HCT116 (cell line): ENCODE measurements at regions not wholly inside any gene's neighbourhood (a gene's known extent, or its start where the extent isn't known, plus 50 kb on each side); places are given as distances from the start of the nearest gene placed in this dataset.

ENCODE experiments used
- ATAC-seq: fragments of 200-7000 bp; cut with Tn5 transposase; 2 replicates; pipeline ENCODE4 v1.9.1; 2020; ENCODE audit warnings: mild to moderate bottlenecking, moderate library complexity
- BruUV-seq: library from RNA; stranded (reverse); fragments of 400-500 nt; replicated peaks from 2 replicates; lab custom pipeline; 2021; lab: Mats Ljungman, UMichigan
- CTCF ChIA-PET: fragments of 300-600 bp; sonication (Branson Sonifier 250); formaldehyde crosslinking; loops from one replicate; lab custom pipeline; 2021; ENCODE audit warnings: antibody characterized with exemption; lab: Charles Lee
- POLR2A ChIA-PET: fragments of 300-600, 350-600 bp; sonication (Branson Sonifier 250); formaldehyde crosslinking; loops from one replicate; lab custom pipeline; 2021; ENCODE audit warnings: antibody characterized with exemption; lab: Charles Lee
- RAD21 ChIA-PET, 2 experiments: fragments of 300-600 bp; sonication (Branson Sonifier 250); formaldehyde crosslinking; loops; one replicate each; lab custom pipeline; 2023; ENCODE audit warnings: low total read pairs in 2 of 2; ENCODE audit not compliant: uncharacterized antibody in 2 of 2, unreplicated experiment in 2 of 2, low non-redundant PET in 1 of 2; lab: Charles Lee
- DNase-seq: peaks from one replicate; pipeline ENCODE4 v3.0.0-alpha.2; 2010; ENCODE audit warnings: low read depth, low spot score
- H2AFZ ChIP-seq: fragments of 200-600 bp; shearing (Covaris generic), sonication (generic); 2 replicates; pipeline ENCODE4 v1.6.1; 2017; ENCODE audit warnings: low read depth, mixed run types, mixed read lengths, antibody characterized with exemption, low read length; ENCODE audit not compliant: poor library complexity, severe bottlenecking
- H3K27ac ChIP-seq: 2 replicates; pipeline ENCODE4 v1.5.1; 2012; ENCODE audit warnings: low read depth, low read length
- H3K27me3 ChIP-seq: fragments of 200-600 bp; sonication (generic); 2 replicates; pipeline ENCODE4 v1.6.1; 2016; ENCODE audit warnings: mixed run types, low read length, mixed read lengths; ENCODE audit not compliant: insufficient read depth
- H3K36me3 ChIP-seq, 2 experiments: fragments of 200-500 bp in 1 of 2; fragments of 200-600 bp in 1 of 2; sonication (Bioruptor generic) in 1 of 2; sonication (generic) in 1 of 2; 2 replicates each; pipeline versions ENCODE4 v1.5.1 to v1.6.1; 2014 to 2016; ENCODE audit warnings: low read length in 2 of 2, inconsistent platforms in 1 of 2, mixed read lengths in 1 of 2, mixed run types in 1 of 2; ENCODE audit not compliant: insufficient read depth in 2 of 2, control insufficient read depth in 1 of 2
- H3K4me1 ChIP-seq, 2 experiments: fragments of 200-600 bp in 1 of 2; sonication (generic) in 1 of 2; 2 replicates each; pipeline versions ENCODE4 v1.5.1 to v1.6.1; 2012 to 2017; ENCODE audit warnings: low read length in 2 of 2, inconsistent platforms in 1 of 2, mild to moderate bottlenecking in 1 of 2, mixed read lengths in 1 of 2, mixed run types in 1 of 2, moderate library complexity in 1 of 2; ENCODE audit not compliant: insufficient read depth in 2 of 2, control insufficient read depth in 1 of 2
- H3K4me2 ChIP-seq: fragments of 200-600 bp; sonication (generic); 2 replicates; pipeline ENCODE4 v1.6.1; 2017; ENCODE audit warnings: mixed run types, low read length, mixed read lengths
- H3K4me3 ChIP-seq, 2 experiments: fragments of 200-600 bp in 1 of 2; sonication (generic) in 1 of 2; replicated peaks in 1 of 2; 2 replicates each; pipeline ENCODE4 v1.5.1; 2011 to 2016; ENCODE audit warnings: low read length in 2 of 2, control low read depth in 1 of 2, low read depth in 1 of 2, mild to moderate bottlenecking in 1 of 2, mixed read lengths in 1 of 2, mixed run types in 1 of 2
- H3K79me2 ChIP-seq: fragments of 200-600 bp; sonication (generic); 2 replicates; pipeline ENCODE4 v1.6.1; 2017; ENCODE audit warnings: mild to moderate bottlenecking, mixed run types, low read length, moderate library complexity, mixed read lengths; ENCODE audit not compliant: insufficient read depth
- H3K9ac ChIP-seq: fragments of 200-600 bp; sonication (generic); 2 replicates; pipeline ENCODE4 v1.6.1; 2016; ENCODE audit warnings: low read length, mixed read lengths
- H3K9me2 ChIP-seq: fragments of 200-600 bp; sonication (generic), shearing (Covaris generic); 2 replicates; pipeline ENCODE4 v1.6.1; 2017; ENCODE audit warnings: mixed run types, mild to moderate bottlenecking, moderate library complexity; ENCODE audit not compliant: insufficient read depth
- H3K9me3 ChIP-seq, 2 experiments: fragments of 200-500 bp in 1 of 2; fragments of 200-600 bp in 1 of 2; sonication (Bioruptor generic) in 1 of 2; sonication (generic) in 1 of 2; 2 replicates each; pipeline ENCODE4 v1.6.1; 2014 to 2017; ENCODE audit warnings: low read length in 2 of 2, mixed read lengths in 2 of 2, inconsistent platforms in 1 of 2, low read depth in 1 of 2, mild to moderate bottlenecking in 1 of 2, mixed run types in 1 of 2, moderate library complexity in 1 of 2; ENCODE audit not compliant: control insufficient read depth in 1 of 2, insufficient read depth in 1 of 2
- H4K20me1 ChIP-seq: fragments of 200-600 bp; sonication (generic), shearing (Covaris generic); 2 replicates; pipeline ENCODE4 v1.6.1; 2017; ENCODE audit warnings: mixed run types, mild to moderate bottlenecking, moderate library complexity; ENCODE audit not compliant: insufficient read depth
- EGR1 ChIP-seq: IDR thresholded peaks from 2 replicates; pipeline ENCODE4 v1.6.1; 2012; ENCODE audit warnings: low read depth
- EZH2 ChIP-seq: fragments of 200-600 bp; sonication (generic); IDR thresholded peaks from 2 replicates; pipeline ENCODE4 v1.6.1; 2017; ENCODE audit warnings: antibody characterized with exemption, mixed run types
- EZH2phosphoT487 ChIP-seq: fragments of 200-600 bp; IDR thresholded peaks from 2 replicates; pipeline ENCODE4 v1.6.1; 2018; ENCODE audit warnings: antibody characterized with exemption, borderline replicate concordance
- JUND ChIP-seq: IDR thresholded peaks from 2 replicates; pipeline ENCODE4 v1.6.1; 2012
- POLR2A ChIP-seq: IDR thresholded peaks from 2 replicates; pipeline ENCODE4 v1.7.0; 2011; ENCODE audit warnings: borderline replicate concordance; ENCODE audit not compliant: insufficient read depth, insufficient read length; ENCODE audit errors: extremely low read depth
- RAD21 ChIP-seq: IDR thresholded peaks from 2 replicates; pipeline ENCODE4 v1.6.1; 2012; ENCODE audit warnings: low read depth, mild to moderate bottlenecking
- TCF7L2 ChIP-seq: IDR thresholded peaks from 2 replicates; pipeline ENCODE4 v1.7.0; 2011; ENCODE audit warnings: borderline replicate concordance, inconsistent platforms; ENCODE audit not compliant: insufficient read depth, insufficient read length; ENCODE audit errors: extremely low read depth
- intact Hi-C: fragments of 100-400 bp; cut with micrococcal nuclease; formaldehyde crosslinking; loops from 2 replicates; pipeline ENCODE4 v1.10.0; 2022
- TF ChIP-seq, protein P1 (sequence below), 3 experiments: fragments of 200-600 bp in 1 of 3; sonication (generic) in 1 of 3; IDR thresholded peaks in 2 of 3; conservative IDR thresholded peaks in 1 of 3; 2 replicates each; pipeline ENCODE4 v1.5.1; 2012 to 2017; ENCODE audit warnings: low read depth in 2 of 3, low read length in 2 of 3, antibody characterized with exemption in 1 of 3, borderline replicate concordance in 1 of 3, control low read depth in 1 of 3, mild to moderate bottlenecking in 1 of 3, mixed read lengths in 1 of 3, mixed run types in 1 of 3, moderate library complexity in 1 of 3; ENCODE audit not compliant: insufficient read depth in 1 of 3
- TF ChIP-seq, protein P2 (sequence below): IDR thresholded peaks from 2 replicates; pipeline ENCODE4 v1.6.1; 2012; ENCODE audit warnings: low read depth

DNA sequence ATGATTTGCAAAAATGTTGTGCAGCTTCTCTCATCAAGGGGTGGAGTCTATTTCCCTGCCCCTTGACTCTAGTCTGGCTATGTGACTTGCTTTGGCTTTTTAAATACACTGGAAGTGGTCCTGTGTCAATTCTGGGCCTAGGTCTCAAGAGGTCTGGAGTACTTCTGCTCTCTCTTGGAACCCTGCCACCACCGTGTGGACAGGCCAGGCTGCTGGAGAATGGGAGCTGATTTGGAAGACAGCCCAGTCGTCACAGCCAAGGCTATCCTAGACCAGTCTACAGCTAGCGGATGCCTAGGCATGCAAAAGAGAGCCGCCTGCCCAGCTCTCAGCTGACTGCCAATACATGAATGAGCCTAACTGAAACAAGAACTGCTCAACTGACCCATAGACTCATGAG lies 56.7 kb upstream of the CLINT1 start:
- 0 out of 4 replicates have a peak, but pooled peaks cover 0 to 3% of the 10 kb centered on the region in 2 experiments for H3K4me1 ChIP-seq
- RAD21 ChIA-PET, result interaction anchor here in 1 of 2 experiments (0.9 kb wide), 1 partner anchor 60 kb away, joined by 3 read pairs; no protein-coding TSS in a partner anchor
- no peaks in the 10 kb centered on the region for H3K9me2 ChIP-seq
- no peak overlapping the region for H3K27ac ChIP-seq
- no peaks in the 10 kb centered on the region for H3K27me3 ChIP-seq
- no peaks in the 10 kb centered on the region for H4K20me1 ChIP-seq
- no peak for ATAC-seq
- POLR2A ChIA-PET, result no interaction called here
- TF ChIP-seq RAD21 (no peak), EZH2phosphoT487 (no peak)
- TF ChIP-seq, protein P1, sequence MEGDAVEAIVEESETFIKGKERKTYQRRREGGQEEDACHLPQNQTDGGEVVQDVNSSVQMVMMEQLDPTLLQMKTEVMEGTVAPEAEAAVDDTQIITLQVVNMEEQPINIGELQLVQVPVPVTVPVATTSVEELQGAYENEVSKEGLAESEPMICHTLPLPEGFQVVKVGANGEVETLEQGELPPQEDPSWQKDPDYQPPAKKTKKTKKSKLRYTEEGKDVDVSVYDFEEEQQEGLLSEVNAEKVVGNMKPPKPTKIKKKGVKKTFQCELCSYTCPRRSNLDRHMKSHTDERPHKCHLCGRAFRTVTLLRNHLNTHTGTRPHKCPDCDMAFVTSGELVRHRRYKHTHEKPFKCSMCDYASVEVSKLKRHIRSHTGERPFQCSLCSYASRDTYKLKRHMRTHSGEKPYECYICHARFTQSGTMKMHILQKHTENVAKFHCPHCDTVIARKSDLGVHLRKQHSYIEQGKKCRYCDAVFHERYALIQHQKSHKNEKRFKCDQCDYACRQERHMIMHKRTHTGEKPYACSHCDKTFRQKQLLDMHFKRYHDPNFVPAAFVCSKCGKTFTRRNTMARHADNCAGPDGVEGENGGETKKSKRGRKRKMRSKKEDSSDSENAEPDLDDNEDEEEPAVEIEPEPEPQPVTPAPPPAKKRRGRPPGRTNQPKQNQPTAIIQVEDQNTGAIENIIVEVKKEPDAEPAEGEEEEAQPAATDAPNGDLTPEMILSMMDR (IDR thresholded peaks at IDR 0.05 in 2 of 3, conservative IDR thresholded peaks at IDR 0.05 in 1 of 3; ENCODE audit: borderline replicate concordance in 1 of 3, insufficient read depth in 1 of 3, low read depth in 2 of 3, low read length in 2 of 3), result no peak
- BruUV-seq, result no TSS peak
- no peak for DNase-seq
- H3K36me3 ChIP-seq, result no peaks in the 10 kb centered on the region
- CTCF ChIA-PET, result no interaction called here
- H3K79me2 ChIP-seq, result no peaks in the 10 kb centered on the region
- no peak overlapping the region for H3K4me3 ChIP-seq
- intact Hi-C loops, result loop anchor here (10.0 kb wide), 1 partner anchor 151 kb away; no protein-coding TSS in a partner anchor
- no peak overlapping the region for H3K4me2 ChIP-seq
- H3K9ac ChIP-seq, result no peak overlapping the region
- no peak overlapping the region for H2AFZ ChIP-seq
- H3K9me3 ChIP-seq, result no peaks in the 10 kb centered on the region

DNA sequence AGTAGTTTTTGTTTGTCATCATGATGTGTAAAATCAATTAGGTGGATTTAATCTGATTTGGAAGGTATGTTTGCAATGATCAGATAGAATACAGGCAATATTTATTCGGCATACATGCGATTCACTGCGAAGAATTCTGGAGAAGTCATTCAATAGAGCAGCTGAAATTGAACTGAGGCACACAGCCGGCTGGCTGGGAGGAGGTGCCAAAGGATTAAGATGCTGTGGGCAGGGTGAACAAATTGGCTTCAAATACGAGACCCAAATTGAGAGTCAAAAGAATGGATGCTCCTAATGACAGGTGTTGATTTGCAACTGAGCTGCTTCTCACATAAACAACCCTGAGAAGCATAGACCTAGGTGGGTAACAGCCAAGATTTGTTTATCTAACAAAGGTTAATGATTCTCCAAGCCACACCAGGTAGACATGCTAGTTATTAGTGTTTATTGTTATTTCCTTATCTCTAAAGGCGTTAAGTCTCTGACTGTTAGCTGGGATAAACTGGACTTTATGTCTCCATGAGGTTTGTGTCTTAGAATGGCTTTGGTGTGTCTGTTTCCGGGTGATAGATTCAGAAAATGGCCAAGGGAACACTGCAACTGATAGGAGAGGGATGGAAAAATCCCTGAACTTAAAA lies 55.3 kb upstream of the CLINT1 start:
- DNase-seq, result no peak
- Histone ChIP-seq H3K4me1 (0 out of 4 replicates have a peak, but pooled peaks cover 0 to 3% of the 10 kb centered on the region in 2 experiments), H3K36me3 (no peaks in the 10 kb centered on the region), H3K9me3 (no peaks in the 10 kb centered on the region), H2AFZ (no peak overlapping the region), H3K4me2 (no peak overlapping the region), H3K79me2 (no peaks in the 10 kb centered on the region), H3K9me2 (no peaks in the 10 kb centered on the region), H3K9ac (no peak overlapping the region), H4K20me1 (no peaks in the 10 kb centered on the region), H3K27ac (no peak overlapping the region), H3K4me3 (no peak overlapping the region), H3K27me3 (no peaks in the 10 kb centered on the region)
- ChIA-PET CTCF (interaction anchor here (0.7 kb wide), 1 partner anchor 34 kb away, joined by 3 read pairs; no protein-coding TSS in a partner anchor), POLR2A (interaction anchor here (0.9 kb wide), 1 partner anchor 55 kb away, joined by 3 read pairs; the partner anchor contains the start of gene CLINT1), RAD21 (no interaction called here)
- ATAC-seq, result no peak
- intact Hi-C loops, result loop anchor here (10.0 kb wide), 1 partner anchor 149 kb away; no protein-coding TSS in a partner anchor
- no TSS peak for BruUV-seq
- TF ChIP-seq TCF7L2, result no peak
- TF ChIP-seq EZH2, result no peak
- TF ChIP-seq JUND, result no peak
- no peak for TF ChIP-seq POLR2A
- TF ChIP-seq, protein P1 (IDR thresholded peaks at IDR 0.05 in 2 of 3, conservative IDR thresholded peaks at IDR 0.05 in 1 of 3; ENCODE audit: borderline replicate concordance in 1 of 3, insufficient read depth in 1 of 3, low read depth in 2 of 3, low read length in 2 of 3), result no peak
- TF ChIP-seq RAD21, result no peak
- TF ChIP-seq EZH2phosphoT487, result no peak
- TF ChIP-seq, protein P2, sequence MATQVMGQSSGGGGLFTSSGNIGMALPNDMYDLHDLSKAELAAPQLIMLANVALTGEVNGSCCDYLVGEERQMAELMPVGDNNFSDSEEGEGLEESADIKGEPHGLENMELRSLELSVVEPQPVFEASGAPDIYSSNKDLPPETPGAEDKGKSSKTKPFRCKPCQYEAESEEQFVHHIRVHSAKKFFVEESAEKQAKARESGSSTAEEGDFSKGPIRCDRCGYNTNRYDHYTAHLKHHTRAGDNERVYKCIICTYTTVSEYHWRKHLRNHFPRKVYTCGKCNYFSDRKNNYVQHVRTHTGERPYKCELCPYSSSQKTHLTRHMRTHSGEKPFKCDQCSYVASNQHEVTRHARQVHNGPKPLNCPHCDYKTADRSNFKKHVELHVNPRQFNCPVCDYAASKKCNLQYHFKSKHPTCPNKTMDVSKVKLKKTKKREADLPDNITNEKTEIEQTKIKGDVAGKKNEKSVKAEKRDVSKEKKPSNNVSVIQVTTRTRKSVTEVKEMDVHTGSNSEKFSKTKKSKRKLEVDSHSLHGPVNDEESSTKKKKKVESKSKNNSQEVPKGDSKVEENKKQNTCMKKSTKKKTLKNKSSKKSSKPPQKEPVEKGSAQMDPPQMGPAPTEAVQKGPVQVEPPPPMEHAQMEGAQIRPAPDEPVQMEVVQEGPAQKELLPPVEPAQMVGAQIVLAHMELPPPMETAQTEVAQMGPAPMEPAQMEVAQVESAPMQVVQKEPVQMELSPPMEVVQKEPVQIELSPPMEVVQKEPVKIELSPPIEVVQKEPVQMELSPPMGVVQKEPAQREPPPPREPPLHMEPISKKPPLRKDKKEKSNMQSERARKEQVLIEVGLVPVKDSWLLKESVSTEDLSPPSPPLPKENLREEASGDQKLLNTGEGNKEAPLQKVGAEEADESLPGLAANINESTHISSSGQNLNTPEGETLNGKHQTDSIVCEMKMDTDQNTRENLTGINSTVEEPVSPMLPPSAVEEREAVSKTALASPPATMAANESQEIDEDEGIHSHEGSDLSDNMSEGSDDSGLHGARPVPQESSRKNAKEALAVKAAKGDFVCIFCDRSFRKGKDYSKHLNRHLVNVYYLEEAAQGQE, result no peak
- no peak for TF ChIP-seq EGR1
